Esophagus (tissue), 2 donors: ENCODE measurements at regions not wholly inside any gene's neighbourhood (a gene's known extent, or its start where the extent isn't known, plus 50 kb on each side); places are given as distances from the start of the nearest gene placed in this dataset.
A peak's percentile ranks its signal among the peaks of the same experiment; 100 is the strongest.
"Not testable (repeated sequence)": the region's sequence is repeated elsewhere in the genome, so short reads cannot be mapped to it uniquely, and the experiment has no call there.

Experiments used
- H3K27ac ChIP-seq, 2 donors: one replicate each; pipeline ENCODE4 v1.5.1; 2013; ENCODE audit warnings: low read depth in 2 of 2, mild to moderate bottlenecking in 2 of 2, inconsistent platforms in 1 of 2, low read length in 1 of 2, moderate library complexity in 1 of 2
- H3K27me3 ChIP-seq, 2 donors: one replicate each; pipeline ENCODE4 v1.6.1; 2013; ENCODE audit warnings: low read length in 2 of 2, control low read depth in 1 of 2, mild to moderate bottlenecking in 1 of 2; ENCODE audit not compliant: insufficient read depth in 2 of 2, control insufficient read depth in 1 of 2
- H3K36me3 ChIP-seq, 2 donors: one replicate each; pipeline ENCODE4 v1.6.1; 2013; ENCODE audit warnings: low read length in 1 of 2; ENCODE audit not compliant: control insufficient read depth in 2 of 2, insufficient read depth in 2 of 2
- H3K4me1 ChIP-seq, 2 donors: one replicate each; pipeline ENCODE4 v1.6.1; 2013; ENCODE audit warnings: low read length in 1 of 2; ENCODE audit not compliant: control insufficient read depth in 2 of 2, insufficient read depth in 2 of 2
- H3K4me3 ChIP-seq, 2 donors: one replicate each; pipeline ENCODE4 v1.5.1; 2013; ENCODE audit warnings: low read length in 2 of 2, mild to moderate bottlenecking in 2 of 2, low read depth in 1 of 2, moderate library complexity in 1 of 2
- H3K9me3 ChIP-seq, 2 donors: one replicate each; pipeline ENCODE4 v1.6.1; 2013; ENCODE audit warnings: mild to moderate bottlenecking in 2 of 2, low read depth in 1 of 2, low read length in 1 of 2, moderate library complexity in 1 of 2; ENCODE audit not compliant: control insufficient read depth in 2 of 2, insufficient read depth in 1 of 2
- WGBS, 2 donors: extraction: QIAGEN DNeasy Blood & Tissue Kit; methylation state at CpG; one replicate each; pipeline ENCODE4 v1.1.7; 2013; 5-methylcytosine and 5-hydroxymethylcytosine counted together
- donor health status: healthy with polysubstance abuse.
- donor health status: Bipolar disorder and iron deficiency.

DNA sequence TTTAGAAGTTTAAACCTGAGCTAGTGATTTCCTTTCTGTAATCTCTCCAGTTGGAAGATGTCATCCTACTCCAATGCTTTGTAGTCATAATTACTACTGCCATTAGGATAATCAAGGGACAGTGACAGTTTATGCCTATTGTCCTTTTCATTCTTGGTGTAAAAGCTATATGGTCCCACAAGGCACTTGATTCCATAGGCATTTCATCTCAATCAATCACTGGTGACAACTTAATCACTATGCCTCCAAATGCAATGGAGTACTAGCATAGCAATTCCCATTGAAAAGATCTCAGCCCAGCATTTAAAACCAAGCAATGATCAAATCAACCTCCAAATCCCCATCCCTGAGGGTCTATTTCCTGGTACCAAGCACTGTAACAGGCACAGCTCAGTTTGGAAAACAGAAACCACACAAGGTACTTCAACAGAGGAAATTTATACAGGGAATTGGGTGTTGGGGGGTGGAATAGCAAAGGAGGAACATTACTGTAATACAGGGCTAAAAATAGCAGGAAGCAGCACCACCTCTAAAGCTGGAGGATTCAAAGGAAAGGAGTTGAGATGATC, 51.0 kb downstream of the FHIP2A start:
- Histone ChIP-seq H3K27ac (no peak overlapping the region), H3K36me3 (no peaks in the 10 kb centered on the region), H3K27me3 (peaks cover 0 to 3% of the 10 kb centered on the region in 2 donors), H3K4me3 (no peak overlapping the region), H3K4me1 (peaks cover 0 to 4% of the 10 kb centered on the region in 2 donors), H3K9me3 (no peaks in the 10 kb centered on the region)

DNA sequence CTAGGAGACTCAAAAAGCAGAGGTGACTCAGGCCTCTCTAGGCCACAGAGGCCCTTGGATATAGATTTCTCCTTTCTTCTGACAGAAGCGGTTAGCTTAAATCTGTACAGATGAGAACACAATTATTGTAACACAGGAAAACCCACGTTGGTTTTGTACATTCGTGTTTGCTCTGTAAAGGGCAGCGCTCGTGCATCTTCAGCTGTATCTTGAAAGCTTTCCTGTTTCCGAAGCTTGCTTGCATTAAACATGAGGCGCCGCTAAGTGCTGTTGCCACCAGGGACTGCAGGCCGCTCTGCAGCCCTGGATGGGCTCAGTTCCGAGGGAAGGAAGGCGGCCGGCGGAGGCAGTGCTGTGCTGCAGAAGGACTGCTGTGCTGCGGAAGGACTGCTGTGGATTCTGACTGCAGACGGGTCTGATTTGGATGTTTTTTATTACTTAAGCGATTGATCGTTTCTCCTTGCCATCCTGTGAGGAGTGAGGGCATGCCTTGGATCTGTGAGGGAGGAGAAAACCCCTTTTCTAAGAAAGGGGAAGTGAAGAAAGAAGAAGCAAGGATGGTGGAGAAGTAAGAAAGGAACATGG, 53.3 kb downstream of the FHIP2A start:
- Histone ChIP-seq H3K27ac (no peak overlapping the region), H3K27me3 (peaks cover 0 to 3% of the 10 kb centered on the region in 2 donors), H3K36me3 (no peaks in the 10 kb centered on the region), H3K9me3 (no peaks in the 10 kb centered on the region), H3K4me1 (peaks cover 0 to 4% of the 10 kb centered on the region in 2 donors), H3K4me3 (no peak overlapping the region)
- WGBS, 2 donors: 49 to 53% methylated on average over 17 of the region's 17 CpGs

DNA sequence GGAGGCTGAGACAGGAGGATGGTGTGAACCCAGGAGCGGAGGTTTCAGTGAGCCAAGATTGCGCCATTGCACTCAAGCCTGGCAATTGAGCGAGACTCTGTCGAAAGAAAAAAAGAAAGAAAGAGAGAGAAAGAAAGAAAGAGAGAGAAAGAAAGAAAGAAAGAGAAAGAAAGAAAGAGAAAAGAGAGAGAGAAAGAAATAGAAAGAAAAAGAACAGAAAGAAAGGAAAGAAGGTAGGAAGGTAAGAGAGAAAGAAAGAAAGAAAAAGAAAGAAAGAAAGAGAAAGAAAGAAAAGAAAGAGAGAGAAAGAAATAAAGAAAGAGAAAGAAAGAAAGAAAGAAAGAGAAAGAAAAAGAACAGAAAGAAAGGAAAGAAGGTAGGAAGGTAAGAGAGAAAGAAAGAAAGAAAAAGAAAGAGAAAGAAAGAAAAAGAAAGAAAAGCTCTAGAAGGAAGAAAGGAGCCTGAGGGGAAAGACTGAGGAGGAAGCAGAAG, 54.1 kb downstream of the FHIP2A start:
- not testable (repeated sequence) for H3K4me3 ChIP-seq, H3K36me3 ChIP-seq, H3K27ac ChIP-seq, H3K4me1 ChIP-seq, H3K27me3 ChIP-seq, H3K9me3 ChIP-seq
- WGBS, 2 donors: 93 to 95% methylated on average over 4 of the region's 4 CpGs

DNA sequence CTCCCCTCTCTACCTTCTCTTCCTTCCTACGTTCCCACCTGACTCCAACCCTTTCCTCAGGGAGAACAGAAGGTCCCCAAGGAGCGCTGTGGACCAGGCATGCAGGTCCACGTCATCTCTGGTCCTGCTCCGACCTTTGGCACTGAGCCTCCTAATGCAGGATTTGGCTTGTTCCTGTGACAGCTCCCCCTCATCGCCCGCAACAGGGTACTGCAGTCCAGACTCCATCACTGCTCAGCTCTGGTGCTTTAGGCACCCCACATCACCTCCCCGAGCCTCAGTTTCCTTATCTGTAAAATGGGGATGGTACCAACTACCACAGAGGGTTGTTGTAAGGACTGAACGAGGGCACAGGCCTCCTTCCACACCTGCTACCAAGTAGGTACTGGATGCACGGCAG, 54.6 kb downstream of the FHIP2A start:
- H3K9me3 ChIP-seq: no peaks in the 10 kb centered on the region
- H3K27ac ChIP-seq: peak overlapping the region in 1 of 2 donors; percentile 56
- WGBS, 2 donors: 62 to 70% methylated on average over 8 to 9 of the region's 9 CpGs
- H3K36me3 ChIP-seq: no peaks in the 10 kb centered on the region
- peaks cover 0 to 4% of the 10 kb centered on the region in 2 donors for H3K4me1 ChIP-seq
- no peak overlapping the region for H3K4me3 ChIP-seq
- H3K27me3 ChIP-seq: peaks cover 0 to 3% of the 10 kb centered on the region in 2 donors

DNA sequence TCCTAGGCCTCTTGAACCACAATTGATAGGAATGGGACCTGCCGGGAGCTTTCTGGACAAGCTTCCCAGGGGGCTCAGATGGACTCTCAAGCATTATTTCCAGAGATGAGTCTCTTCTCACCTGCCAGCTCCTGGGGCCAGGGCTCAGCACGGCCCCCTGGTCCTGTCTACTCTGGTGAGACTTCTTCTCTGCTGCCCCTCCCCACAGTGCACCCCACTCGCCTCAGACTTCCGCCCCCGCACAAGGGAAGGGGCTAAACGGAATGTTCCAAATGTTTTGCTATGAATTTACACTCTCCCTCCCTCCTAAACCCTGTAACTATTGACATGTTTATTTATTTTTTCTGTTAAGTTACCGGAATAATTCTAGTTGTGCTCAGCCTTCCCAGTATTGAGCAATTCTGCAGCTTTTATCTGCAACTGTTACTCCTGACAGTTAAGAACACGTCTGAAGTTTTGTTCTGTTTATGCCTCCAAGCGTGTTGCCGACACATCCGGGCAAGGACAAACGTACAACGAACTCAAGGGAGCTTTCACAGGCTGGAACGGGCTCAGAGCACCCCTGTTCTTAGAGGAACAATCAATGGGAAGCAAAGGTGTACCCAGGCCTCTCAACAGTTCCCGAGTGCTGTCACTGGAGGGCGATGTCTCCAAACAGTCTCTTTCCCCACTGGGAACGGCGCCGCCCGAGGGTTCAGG, 55.2 kb downstream of the FHIP2A start:
- H3K4me1 ChIP-seq: peaks cover 0 to 4% of the 10 kb centered on the region in 2 donors
- H3K27me3 ChIP-seq: peaks cover 0 to 3% of the 10 kb centered on the region in 2 donors
- no peaks in the 10 kb centered on the region for H3K9me3 ChIP-seq
- 21 to 25% methylated on average over 20 of the region's 20 CpGs for WGBS, 2 donors
- H3K36me3 ChIP-seq: no peaks in the 10 kb centered on the region
- H3K27ac ChIP-seq: peak overlapping the region in 1 of 2 donors; percentile 56
- H3K4me3 ChIP-seq: no peak overlapping the region

DNA sequence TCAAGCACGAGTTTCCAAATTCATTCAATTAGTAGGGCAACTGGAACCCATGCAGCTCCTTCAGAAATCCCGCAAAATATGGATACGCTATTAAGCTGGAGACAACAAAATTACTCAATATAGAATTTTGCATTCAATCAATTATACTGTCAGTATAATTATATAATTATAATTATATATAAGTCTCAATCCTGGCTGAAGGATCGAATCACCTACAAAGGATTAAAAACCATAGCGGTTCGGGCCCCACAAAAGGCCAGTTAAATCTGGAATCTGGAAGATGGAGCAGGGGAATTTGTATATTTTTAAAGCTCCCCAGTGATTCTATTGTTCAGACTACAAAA, 55.7 kb downstream of the FHIP2A start:
- Histone ChIP-seq H3K4me3 (no peak overlapping the region), H3K9me3 (no peaks in the 10 kb centered on the region), H3K27me3 (peaks cover 0 to 3% of the 10 kb centered on the region in 2 donors), H3K36me3 (no peaks in the 10 kb centered on the region), H3K4me1 (peaks cover 0 to 4% of the 10 kb centered on the region in 2 donors), H3K27ac (no peak overlapping the region)
- WGBS, 2 donors: 34 to 35% methylated on average over 6 of the region's 6 CpGs

- no peaks in the 10 kb centered on the region for H3K36me3 ChIP-seq
- H3K4me1 ChIP-seq: peaks cover 0 to 4% of the 10 kb centered on the region in 2 donors
- H3K4me3 ChIP-seq: no peak overlapping the region
- H3K27me3 ChIP-seq: no peaks in the 10 kb centered on the region
- H3K9me3 ChIP-seq: no peaks in the 10 kb centered on the region
- H3K27ac ChIP-seq: no peak overlapping the region
Observed at GRCh38 chr10:114879093-114879492, 57.5 kb downstream of the FHIP2A start.

DNA sequence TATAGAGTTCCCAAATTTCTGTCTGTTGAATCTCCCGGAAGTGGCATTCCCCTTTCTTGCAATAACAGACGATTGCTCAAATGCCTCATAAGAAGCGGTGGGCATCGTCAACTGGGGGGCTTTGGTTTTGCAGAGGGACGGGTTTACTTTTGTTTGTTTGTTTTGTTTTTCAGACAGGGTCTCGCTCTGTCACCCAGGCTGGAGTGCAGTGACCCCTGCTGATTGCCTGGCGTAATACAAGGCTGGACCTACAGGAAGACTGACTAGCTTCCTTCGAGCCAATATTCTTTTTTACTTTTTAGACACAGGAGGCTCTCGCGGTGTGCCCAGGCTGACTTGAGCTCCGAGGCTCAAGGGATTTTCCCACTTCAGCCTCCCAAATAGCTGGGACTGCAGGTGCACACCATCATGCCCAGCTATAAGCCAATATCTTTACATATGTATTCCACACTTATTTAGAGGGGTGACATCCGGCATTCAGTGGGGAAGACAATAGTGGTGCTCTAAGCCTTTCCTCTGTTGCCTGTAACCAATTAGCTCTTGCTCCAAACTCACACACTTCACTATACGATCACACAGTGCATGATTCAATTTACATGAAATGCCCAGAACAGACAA, 58.1 kb downstream of the FHIP2A start:
- no peaks in the 10 kb centered on the region for H3K27me3 ChIP-seq
- H3K4me1 ChIP-seq: peaks cover 0 to 4% of the 10 kb centered on the region in 2 donors
- no peak overlapping the region for H3K4me3 ChIP-seq
- no peaks in the 10 kb centered on the region for H3K36me3 ChIP-seq
- 44 to 45% methylated on average over 13 of the region's 13 CpGs for WGBS, 2 donors
- no peak overlapping the region for H3K27ac ChIP-seq
- no peaks in the 10 kb centered on the region for H3K9me3 ChIP-seq

- no peaks in the 10 kb centered on the region for H3K27me3 ChIP-seq
- H3K4me3 ChIP-seq: no peak overlapping the region
- H3K4me1 ChIP-seq: no peaks in the 10 kb centered on the region
- no peaks in the 10 kb centered on the region for H3K9me3 ChIP-seq
- WGBS, 2 donors: 85 to 95% methylated on average over 3 of the region's 3 CpGs
- H3K36me3 ChIP-seq: no peaks in the 10 kb centered on the region
- no peak overlapping the region for H3K27ac ChIP-seq
Observed at GRCh38 chr10:114881417-114881816, 56.6 kb upstream of the TRUB1 start.
